Hepatocyte (in vitro differentiated cells): ENCODE measurements at regions not wholly inside any gene's neighbourhood (a gene's known extent, or its start where the extent isn't known, plus 50 kb on each side); places are given as distances from the start of the nearest gene placed in this dataset.

Source experiments
- DNase-seq: peaks from one replicate; pipeline ENCODE4 v3.0.0-alpha.2; 2016; ENCODE audit warnings: low spot score
- H2AFZ ChIP-seq: fragments of 200-600 bp; sonication (generic); 2 replicates; pipeline ENCODE4 v1.6.0; 2016; ENCODE audit warnings: antibody characterized with exemption, mild to moderate bottlenecking
- H3K27ac ChIP-seq: fragments of 200-600 bp; sonication (generic); 2 replicates; pipeline ENCODE4 v1.5.1; 2016; ENCODE audit warnings: mild to moderate bottlenecking
- H3K27me3 ChIP-seq: fragments of 200-600 bp; sonication (generic); 2 replicates; pipeline ENCODE4 v1.6.1; 2016
- H3K36me3 ChIP-seq: fragments of 200-600 bp; sonication (generic); replicated peaks from 2 replicates; pipeline ENCODE4 v1.5.1; 2016; ENCODE audit warnings: low read depth; ENCODE audit not compliant: insufficient read depth
- H3K4me1 ChIP-seq: fragments of 200-600 bp; sonication (generic); 2 replicates; pipeline ENCODE4 v1.5.1; 2016; ENCODE audit warnings: mild to moderate bottlenecking, moderate library complexity; ENCODE audit not compliant: insufficient read depth
- H3K4me2 ChIP-seq: fragments of 200-600 bp; sonication (generic); 2 replicates; pipeline ENCODE4 v1.6.0; 2016
- H3K4me3 ChIP-seq: fragments of 200-600 bp; sonication (generic); 2 replicates; pipeline ENCODE4 v1.5.1; 2016; ENCODE audit warnings: mild to moderate bottlenecking
- H3K79me2 ChIP-seq: fragments of 200-600 bp; sonication (generic); 2 replicates; pipeline ENCODE4 v1.6.0; 2017; ENCODE audit warnings: mild to moderate bottlenecking
- H3K9me2 ChIP-seq: fragments of 200-600 bp; sonication (generic); replicated peaks from 2 replicates; pipeline ENCODE4 v1.6.0; 2017; ENCODE audit warnings: mild to moderate bottlenecking; ENCODE audit not compliant: insufficient read depth
- H3K9me3 ChIP-seq: fragments of 200-600 bp; sonication (generic); 2 replicates; pipeline ENCODE4 v1.5.1; 2016; ENCODE audit warnings: low read depth, mild to moderate bottlenecking
- H4K20me1 ChIP-seq: fragments of 200-600 bp; sonication (generic); 2 replicates; pipeline ENCODE4 v1.6.0; 2016; ENCODE audit warnings: mild to moderate bottlenecking; ENCODE audit not compliant: insufficient read depth, poor library complexity, severe bottlenecking
- EZH2 ChIP-seq: fragments of 200-600 bp; sonication (generic); IDR thresholded peaks from 2 replicates; pipeline ENCODE4 v1.6.1; 2016; ENCODE audit warnings: antibody characterized with exemption, mild to moderate bottlenecking, borderline replicate concordance
- EZH2phosphoT487 ChIP-seq: fragments of 200-600 bp; sonication (generic); IDR thresholded peaks from one replicate; pipeline ENCODE4 v1.6.1; 2018; ENCODE audit warnings: antibody characterized with exemption, mild to moderate bottlenecking, low read depth, moderate library complexity; ENCODE audit not compliant: unreplicated experiment, severe bottlenecking
- WGBS: methylation state at CpG from one replicate; pipeline ENCODE4 v1.1.6; 2016; ENCODE audit warnings: low lambda C conversion rate; ENCODE audit errors: missing lambda C conversion rate; 5-methylcytosine and 5-hydroxymethylcytosine counted together
- TF ChIP-seq, protein P1 (sequence below): fragments of 200-600 bp; sonication (generic); IDR thresholded peaks from 2 replicates; pipeline ENCODE4 v1.5.1; 2016; ENCODE audit warnings: antibody characterized with exemption, mild to moderate bottlenecking; ENCODE audit not compliant: poor library complexity

GRCh38 chr21:16134134-16134533 lies 404.4 kb downstream of the USP25 start:
- no peaks in the 10 kb centered on the region for H3K79me2 ChIP-seq
- DNase-seq, result no peak
- no peaks in the 10 kb centered on the region for H3K4me1 ChIP-seq
- H3K27me3 ChIP-seq, result no peaks in the 10 kb centered on the region
- H2AFZ ChIP-seq, result no peak overlapping the region
- no peak overlapping the region for H3K4me2 ChIP-seq
- no peaks in the 10 kb centered on the region for H3K9me3 ChIP-seq
- H3K36me3 ChIP-seq, result no peaks in the 10 kb centered on the region
- 84% methylated on average over 5 of the region's 5 CpGs for WGBS
- H4K20me1 ChIP-seq, result no peaks in the 10 kb centered on the region
- no peak overlapping the region for H3K4me3 ChIP-seq
- no peaks in the 10 kb centered on the region for H3K9me2 ChIP-seq
- no peak overlapping the region for H3K27ac ChIP-seq
- TF ChIP-seq, protein P1, sequence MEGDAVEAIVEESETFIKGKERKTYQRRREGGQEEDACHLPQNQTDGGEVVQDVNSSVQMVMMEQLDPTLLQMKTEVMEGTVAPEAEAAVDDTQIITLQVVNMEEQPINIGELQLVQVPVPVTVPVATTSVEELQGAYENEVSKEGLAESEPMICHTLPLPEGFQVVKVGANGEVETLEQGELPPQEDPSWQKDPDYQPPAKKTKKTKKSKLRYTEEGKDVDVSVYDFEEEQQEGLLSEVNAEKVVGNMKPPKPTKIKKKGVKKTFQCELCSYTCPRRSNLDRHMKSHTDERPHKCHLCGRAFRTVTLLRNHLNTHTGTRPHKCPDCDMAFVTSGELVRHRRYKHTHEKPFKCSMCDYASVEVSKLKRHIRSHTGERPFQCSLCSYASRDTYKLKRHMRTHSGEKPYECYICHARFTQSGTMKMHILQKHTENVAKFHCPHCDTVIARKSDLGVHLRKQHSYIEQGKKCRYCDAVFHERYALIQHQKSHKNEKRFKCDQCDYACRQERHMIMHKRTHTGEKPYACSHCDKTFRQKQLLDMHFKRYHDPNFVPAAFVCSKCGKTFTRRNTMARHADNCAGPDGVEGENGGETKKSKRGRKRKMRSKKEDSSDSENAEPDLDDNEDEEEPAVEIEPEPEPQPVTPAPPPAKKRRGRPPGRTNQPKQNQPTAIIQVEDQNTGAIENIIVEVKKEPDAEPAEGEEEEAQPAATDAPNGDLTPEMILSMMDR, result no peak
- TF ChIP-seq EZH2phosphoT487 (no peak), EZH2 (no peak)

DNA sequence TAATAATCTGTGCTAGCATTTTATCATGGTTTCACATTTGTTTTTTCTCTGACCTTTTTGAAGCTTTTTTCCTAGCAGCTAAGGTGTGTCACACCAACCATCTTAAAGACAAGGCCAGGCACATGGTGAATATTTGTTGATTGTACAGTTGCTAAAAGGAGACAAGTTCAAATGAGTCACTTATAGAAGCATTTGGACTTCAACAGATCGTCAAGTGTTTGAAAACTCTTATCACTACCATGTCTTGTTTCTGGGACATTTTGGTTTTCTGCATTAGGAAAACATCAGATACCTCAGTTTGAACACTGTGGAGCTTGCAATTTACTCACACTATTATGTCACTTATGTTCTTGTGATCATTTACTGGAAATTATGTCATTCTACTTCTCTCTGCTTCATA lies 407.3 kb downstream of the USP25 start:
- Histone ChIP-seq H3K79me2 (no peaks in the 10 kb centered on the region), H3K27me3 (no peaks in the 10 kb centered on the region), H2AFZ (no peak overlapping the region), H3K9me2 (no peaks in the 10 kb centered on the region), H3K4me3 (no peak overlapping the region), H3K4me2 (no peak overlapping the region), H3K36me3 (no peaks in the 10 kb centered on the region), H4K20me1 (no peaks in the 10 kb centered on the region), H3K27ac (no peak overlapping the region), H3K4me1 (no peaks in the 10 kb centered on the region), H3K9me3 (no peaks in the 10 kb centered on the region)
- TF ChIP-seq, protein P1, result no peak
- TF ChIP-seq EZH2phosphoT487 (no peak), EZH2 (no peak)
- no peak for DNase-seq
- 69% methylated on average over 1 of the region's 1 CpG for WGBS

DNA sequence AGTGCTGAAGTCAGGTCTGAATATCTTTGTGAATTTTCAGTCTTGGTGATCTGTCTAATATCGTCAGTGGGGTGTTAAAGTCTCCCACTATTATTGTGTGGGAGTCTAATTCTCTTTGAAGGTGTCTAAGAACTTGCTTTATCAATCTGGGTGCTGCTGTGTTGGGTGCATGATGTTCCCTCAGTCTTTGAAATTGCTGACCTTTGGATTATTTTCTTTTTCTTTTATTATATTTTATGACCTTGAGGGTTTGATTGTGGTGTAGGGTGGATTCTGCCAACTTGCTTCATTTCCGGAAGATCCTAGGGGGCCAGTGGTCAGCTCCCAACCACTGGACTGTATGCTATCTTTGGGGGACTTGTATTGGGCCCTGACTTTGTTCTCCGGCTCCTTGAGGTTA lies 415.3 kb downstream of the USP25 start:
- no peak for DNase-seq
- TF ChIP-seq EZH2, result no peak
- TF ChIP-seq, protein P1, result no peak
- H2AFZ ChIP-seq, result no peak overlapping the region
- H3K4me3 ChIP-seq, result no peak overlapping the region
- no peaks in the 10 kb centered on the region for H3K79me2 ChIP-seq
- H3K4me1 ChIP-seq, result no peaks in the 10 kb centered on the region
- WGBS, result 95% methylated on average over 3 of the region's 3 CpGs
- no peak overlapping the region for H3K27ac ChIP-seq
- no peak overlapping the region for H3K4me2 ChIP-seq
- no peaks in the 10 kb centered on the region for H3K9me3 ChIP-seq
- no peaks in the 10 kb centered on the region for H3K9me2 ChIP-seq
- no peaks in the 10 kb centered on the region for H3K27me3 ChIP-seq
- H4K20me1 ChIP-seq, result no peaks in the 10 kb centered on the region
- H3K36me3 ChIP-seq, result no peaks in the 10 kb centered on the region

DNA sequence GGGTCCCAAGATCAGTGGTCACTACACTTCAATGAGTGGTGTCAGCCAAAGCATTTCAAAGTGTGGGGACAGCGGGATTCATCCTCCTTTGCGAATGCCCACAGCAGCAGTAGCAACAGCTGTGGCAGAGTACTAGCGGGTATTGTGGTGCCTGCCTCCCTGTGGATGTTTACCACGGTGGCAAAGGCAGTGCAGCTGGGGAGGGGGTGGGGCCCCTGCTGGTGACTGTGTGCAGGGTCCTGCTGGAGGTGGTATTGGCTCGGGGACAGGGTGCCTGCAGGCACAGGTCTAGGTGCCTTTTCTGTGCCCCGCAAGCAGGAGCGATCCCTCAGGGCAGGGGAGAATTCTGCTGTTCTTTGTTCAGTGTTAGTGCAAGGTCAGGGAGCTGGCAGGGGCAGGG lies 415.7 kb downstream of the USP25 start:
- H4K20me1 ChIP-seq, result no peaks in the 10 kb centered on the region
- TF ChIP-seq EZH2, result no peak
- TF ChIP-seq, protein P1, result no peak
- no peak for TF ChIP-seq EZH2phosphoT487
- H3K4me2 ChIP-seq, result no peak overlapping the region
- H3K27me3 ChIP-seq, result no peaks in the 10 kb centered on the region
- no peaks in the 10 kb centered on the region for H3K9me3 ChIP-seq
- 91% methylated on average over 7 of the region's 7 CpGs for WGBS
- no peaks in the 10 kb centered on the region for H3K79me2 ChIP-seq
- H3K36me3 ChIP-seq, result no peaks in the 10 kb centered on the region
- no peak overlapping the region for H3K4me3 ChIP-seq
- H3K27ac ChIP-seq, result no peak overlapping the region
- H3K4me1 ChIP-seq, result no peaks in the 10 kb centered on the region
- no peak overlapping the region for H2AFZ ChIP-seq
- H3K9me2 ChIP-seq, result no peaks in the 10 kb centered on the region
- no peak for DNase-seq
